K562 (cell line): ENCODE measurements at regions not wholly inside any gene's neighbourhood (a gene's known extent, or its start where the extent isn't known, plus 50 kb on each side); places are given as distances from the start of the nearest gene placed in this dataset.

Experiments used
- CBX5 ChIP-seq: IDR thresholded peaks from 2 replicates; pipeline ENCODE4 v1.6.1; 2014; ENCODE audit warnings: low read depth, borderline replicate concordance
- GATAD2A ChIP-seq: fragments of 450-650 bp; IDR thresholded peaks from 2 replicates; pipeline ENCODE4 v1.6.1; 2017
- HDGF ChIP-seq: fragments of 450-650 bp; IDR thresholded peaks from 2 replicates; pipeline ENCODE4 v1.6.1; 2016
- KAT8 ChIP-seq: fragments of 450-650 bp; IDR thresholded peaks from 2 replicates; pipeline ENCODE4 v1.6.1; 2016; ENCODE audit warnings: low read depth, mild to moderate bottlenecking
- SLC30A9 ChIP-seq: fragments of 250-450 bp; sonication (Bioruptor Pico); IDR thresholded peaks from 2 replicates; pipeline ENCODE4 v1.8.0; 2022; ENCODE audit warnings: mild to moderate bottlenecking, moderate library complexity
- TBL1XR1 ChIP-seq, 2 experiments: IDR thresholded peaks; 2 replicates each; pipeline ENCODE4 v1.6.1; 2012; ENCODE audit warnings: improper control_type of control experiment in 2 of 2, low read length in 2 of 2, mild to moderate bottlenecking in 1 of 2
- ZNF143 ChIP-seq: sonication (generic); formaldehyde crosslinking; IDR thresholded peaks from 2 replicates; pipeline ENCODE4 v1.9.0; 2022; ENCODE audit warnings: mild to moderate bottlenecking, missing genetic modification reagents
- ZNF239 ChIP-seq: fragments of 250-450 bp; sonication (Bioruptor Pico); IDR thresholded peaks from 2 replicates; pipeline ENCODE4 v1.4.0; 2020; ENCODE audit warnings: mild to moderate bottlenecking
- TF ChIP-seq, protein P1 (sequence below), 3 experiments: IDR thresholded peaks in 2 of 3; conservative IDR thresholded peaks in 1 of 3; 2 replicates each; pipeline ENCODE4 v1.5.1; 2011 to 2012; ENCODE audit warnings: low read length in 3 of 3, mild to moderate bottlenecking in 3 of 3, control low read depth in 2 of 3, improper control_type of control experiment in 1 of 3, inconsistent platforms in 1 of 3, low read depth in 1 of 3, mixed read lengths in 1 of 3, moderate library complexity in 1 of 3; ENCODE audit not compliant: insufficient read depth in 2 of 3
- TF ChIP-seq, protein P2 (sequence below): IDR thresholded peaks from 3 replicates; pipeline ENCODE4 v1.6.1; 2011; ENCODE audit warnings: borderline replicate concordance, mild to moderate bottlenecking; ENCODE audit not compliant: insufficient read length, insufficient read depth
- TF ChIP-seq, protein P3 (sequence below): sonication (generic); formaldehyde crosslinking; IDR thresholded peaks from 2 replicates; pipeline ENCODE4 v1.5.0; 2020; ENCODE audit warnings: missing genetic modification reagents
- TF ChIP-seq, protein P4 (sequence below): fragments of 450-650 bp; IDR thresholded peaks from 2 replicates; pipeline ENCODE4 v1.6.1; 2016; ENCODE audit warnings: borderline replicate concordance

DNA sequence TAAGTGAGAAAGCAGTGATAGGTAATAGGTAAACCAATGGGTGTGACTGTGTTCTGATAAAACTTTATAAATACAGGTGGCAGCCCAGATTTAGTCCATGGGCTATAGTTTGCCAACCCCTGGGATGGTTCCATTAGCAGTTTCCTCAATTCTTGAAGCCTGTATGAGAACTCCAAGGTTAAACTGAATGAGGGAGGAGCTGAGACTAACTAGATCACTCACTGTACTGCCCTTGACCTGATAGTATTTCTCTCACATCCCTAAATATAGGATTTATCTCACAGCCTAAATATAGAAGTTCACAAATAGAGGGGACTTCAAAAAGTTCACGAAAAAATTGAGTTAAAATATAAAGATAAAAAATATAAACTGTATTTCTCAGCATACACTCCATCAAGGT is 439.6 kb upstream of the CCDC196 start:
- TF ChIP-seq, protein P1, sequence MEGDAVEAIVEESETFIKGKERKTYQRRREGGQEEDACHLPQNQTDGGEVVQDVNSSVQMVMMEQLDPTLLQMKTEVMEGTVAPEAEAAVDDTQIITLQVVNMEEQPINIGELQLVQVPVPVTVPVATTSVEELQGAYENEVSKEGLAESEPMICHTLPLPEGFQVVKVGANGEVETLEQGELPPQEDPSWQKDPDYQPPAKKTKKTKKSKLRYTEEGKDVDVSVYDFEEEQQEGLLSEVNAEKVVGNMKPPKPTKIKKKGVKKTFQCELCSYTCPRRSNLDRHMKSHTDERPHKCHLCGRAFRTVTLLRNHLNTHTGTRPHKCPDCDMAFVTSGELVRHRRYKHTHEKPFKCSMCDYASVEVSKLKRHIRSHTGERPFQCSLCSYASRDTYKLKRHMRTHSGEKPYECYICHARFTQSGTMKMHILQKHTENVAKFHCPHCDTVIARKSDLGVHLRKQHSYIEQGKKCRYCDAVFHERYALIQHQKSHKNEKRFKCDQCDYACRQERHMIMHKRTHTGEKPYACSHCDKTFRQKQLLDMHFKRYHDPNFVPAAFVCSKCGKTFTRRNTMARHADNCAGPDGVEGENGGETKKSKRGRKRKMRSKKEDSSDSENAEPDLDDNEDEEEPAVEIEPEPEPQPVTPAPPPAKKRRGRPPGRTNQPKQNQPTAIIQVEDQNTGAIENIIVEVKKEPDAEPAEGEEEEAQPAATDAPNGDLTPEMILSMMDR (IDR thresholded peaks at IDR 0.05 in 2 of 3, conservative IDR thresholded peaks at IDR 0.05 in 1 of 3; ENCODE audit: insufficient read depth in 2 of 3, low read depth in 1 of 3, low read length in 3 of 3) = no peak
- TF ChIP-seq TBL1XR1 (IDR thresholded peaks at IDR 0.05; ENCODE audit: low read length in 2 of 2) (no peak), KAT8 (no peak), ZNF143 (CRISPR knock-in tag) (no peak), HDGF (no peak), CBX5 (no peak), ZNF239 (CRISPR knock-in tag) (no peak), GATAD2A (no peak), SLC30A9 (CRISPR knock-in tag) (no peak)
- TF ChIP-seq, protein P2, sequence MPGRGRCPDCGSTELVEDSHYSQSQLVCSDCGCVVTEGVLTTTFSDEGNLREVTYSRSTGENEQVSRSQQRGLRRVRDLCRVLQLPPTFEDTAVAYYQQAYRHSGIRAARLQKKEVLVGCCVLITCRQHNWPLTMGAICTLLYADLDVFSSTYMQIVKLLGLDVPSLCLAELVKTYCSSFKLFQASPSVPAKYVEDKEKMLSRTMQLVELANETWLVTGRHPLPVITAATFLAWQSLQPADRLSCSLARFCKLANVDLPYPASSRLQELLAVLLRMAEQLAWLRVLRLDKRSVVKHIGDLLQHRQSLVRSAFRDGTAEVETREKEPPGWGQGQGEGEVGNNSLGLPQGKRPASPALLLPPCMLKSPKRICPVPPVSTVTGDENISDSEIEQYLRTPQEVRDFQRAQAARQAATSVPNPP = no peak
- TF ChIP-seq, protein P3, sequence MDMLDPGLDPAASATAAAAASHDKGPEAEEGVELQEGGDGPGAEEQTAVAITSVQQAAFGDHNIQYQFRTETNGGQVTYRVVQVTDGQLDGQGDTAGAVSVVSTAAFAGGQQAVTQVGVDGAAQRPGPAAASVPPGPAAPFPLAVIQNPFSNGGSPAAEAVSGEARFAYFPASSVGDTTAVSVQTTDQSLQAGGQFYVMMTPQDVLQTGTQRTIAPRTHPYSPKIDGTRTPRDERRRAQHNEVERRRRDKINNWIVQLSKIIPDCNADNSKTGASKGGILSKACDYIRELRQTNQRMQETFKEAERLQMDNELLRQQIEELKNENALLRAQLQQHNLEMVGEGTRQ = no peak
- TF ChIP-seq, protein P4, sequence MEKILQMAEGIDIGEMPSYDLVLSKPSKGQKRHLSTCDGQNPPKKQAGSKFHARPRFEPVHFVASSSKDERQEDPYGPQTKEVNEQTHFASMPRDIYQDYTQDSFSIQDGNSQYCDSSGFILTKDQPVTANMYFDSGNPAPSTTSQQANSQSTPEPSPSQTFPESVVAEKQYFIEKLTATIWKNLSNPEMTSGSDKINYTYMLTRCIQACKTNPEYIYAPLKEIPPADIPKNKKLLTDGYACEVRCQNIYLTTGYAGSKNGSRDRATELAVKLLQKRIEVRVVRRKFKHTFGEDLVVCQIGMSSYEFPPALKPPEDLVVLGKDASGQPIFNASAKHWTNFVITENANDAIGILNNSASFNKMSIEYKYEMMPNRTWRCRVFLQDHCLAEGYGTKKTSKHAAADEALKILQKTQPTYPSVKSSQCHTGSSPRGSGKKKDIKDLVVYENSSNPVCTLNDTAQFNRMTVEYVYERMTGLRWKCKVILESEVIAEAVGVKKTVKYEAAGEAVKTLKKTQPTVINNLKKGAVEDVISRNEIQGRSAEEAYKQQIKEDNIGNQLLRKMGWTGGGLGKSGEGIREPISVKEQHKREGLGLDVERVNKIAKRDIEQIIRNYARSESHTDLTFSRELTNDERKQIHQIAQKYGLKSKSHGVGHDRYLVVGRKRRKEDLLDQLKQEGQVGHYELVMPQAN = no peak
